ENCODE measurements at regions not wholly inside any gene's neighbourhood (a gene's known extent, or its start where the extent isn't known, plus 50 kb on each side); places are given as distances from the start of the nearest gene placed in this dataset.

DNA sequence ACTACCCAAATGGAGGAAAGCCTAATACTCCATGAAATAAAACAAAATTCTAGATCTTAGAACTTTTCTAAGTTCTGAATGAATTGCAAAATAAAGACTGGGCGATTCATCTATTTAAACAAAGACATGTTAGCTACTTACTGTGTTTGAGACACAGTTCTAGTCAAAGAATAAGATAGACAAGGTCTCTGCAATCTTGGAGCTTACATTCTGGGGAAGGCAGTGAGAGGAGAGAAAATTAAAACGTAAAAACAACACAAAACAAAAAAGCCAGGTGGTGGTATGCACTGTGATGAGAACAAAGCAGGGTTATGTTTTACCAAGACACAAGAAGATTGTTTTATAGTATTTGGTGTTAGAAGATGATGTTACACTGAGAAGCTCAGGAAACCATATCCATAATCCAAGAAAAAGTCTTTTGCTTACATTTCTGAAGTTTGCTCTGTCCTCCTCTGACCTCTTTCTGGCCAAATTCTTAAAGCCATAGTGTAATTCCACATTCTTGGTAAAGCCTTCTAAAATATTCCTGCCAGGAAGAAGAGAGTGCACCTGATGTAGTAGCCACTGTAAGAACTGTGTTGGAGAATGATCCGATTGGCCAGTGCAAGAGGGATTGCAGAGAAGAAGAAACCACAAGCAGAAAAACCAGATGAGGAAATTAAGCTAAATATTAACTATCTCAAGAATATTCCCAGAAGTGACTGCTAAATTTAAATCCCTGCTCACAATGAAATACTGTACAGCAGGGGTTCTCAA lies 218.4 kb downstream of the PCSK1 start:
- DNase-seq (ENCODE audit: low read depth in 1 of 2, low spot score in 1 of 2): no peak
- no peaks in the 10 kb centered on the region for H3K27me3 ChIP-seq (ENCODE audit: insufficient read depth, poor library complexity, severe bottlenecking)
- no peak overlapping the region for H3K4me3 ChIP-seq (replicated peaks; ENCODE audit: insufficient read depth, low read length)
- H3K27ac ChIP-seq (replicated peaks): no peak overlapping the region
- TF ChIP-seq, protein P1, sequence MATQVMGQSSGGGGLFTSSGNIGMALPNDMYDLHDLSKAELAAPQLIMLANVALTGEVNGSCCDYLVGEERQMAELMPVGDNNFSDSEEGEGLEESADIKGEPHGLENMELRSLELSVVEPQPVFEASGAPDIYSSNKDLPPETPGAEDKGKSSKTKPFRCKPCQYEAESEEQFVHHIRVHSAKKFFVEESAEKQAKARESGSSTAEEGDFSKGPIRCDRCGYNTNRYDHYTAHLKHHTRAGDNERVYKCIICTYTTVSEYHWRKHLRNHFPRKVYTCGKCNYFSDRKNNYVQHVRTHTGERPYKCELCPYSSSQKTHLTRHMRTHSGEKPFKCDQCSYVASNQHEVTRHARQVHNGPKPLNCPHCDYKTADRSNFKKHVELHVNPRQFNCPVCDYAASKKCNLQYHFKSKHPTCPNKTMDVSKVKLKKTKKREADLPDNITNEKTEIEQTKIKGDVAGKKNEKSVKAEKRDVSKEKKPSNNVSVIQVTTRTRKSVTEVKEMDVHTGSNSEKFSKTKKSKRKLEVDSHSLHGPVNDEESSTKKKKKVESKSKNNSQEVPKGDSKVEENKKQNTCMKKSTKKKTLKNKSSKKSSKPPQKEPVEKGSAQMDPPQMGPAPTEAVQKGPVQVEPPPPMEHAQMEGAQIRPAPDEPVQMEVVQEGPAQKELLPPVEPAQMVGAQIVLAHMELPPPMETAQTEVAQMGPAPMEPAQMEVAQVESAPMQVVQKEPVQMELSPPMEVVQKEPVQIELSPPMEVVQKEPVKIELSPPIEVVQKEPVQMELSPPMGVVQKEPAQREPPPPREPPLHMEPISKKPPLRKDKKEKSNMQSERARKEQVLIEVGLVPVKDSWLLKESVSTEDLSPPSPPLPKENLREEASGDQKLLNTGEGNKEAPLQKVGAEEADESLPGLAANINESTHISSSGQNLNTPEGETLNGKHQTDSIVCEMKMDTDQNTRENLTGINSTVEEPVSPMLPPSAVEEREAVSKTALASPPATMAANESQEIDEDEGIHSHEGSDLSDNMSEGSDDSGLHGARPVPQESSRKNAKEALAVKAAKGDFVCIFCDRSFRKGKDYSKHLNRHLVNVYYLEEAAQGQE (IDR thresholded peaks at IDR 0.05; ENCODE audit: insufficient replicate concordance, low read depth): no peak
- TF ChIP-seq, protein P2, sequence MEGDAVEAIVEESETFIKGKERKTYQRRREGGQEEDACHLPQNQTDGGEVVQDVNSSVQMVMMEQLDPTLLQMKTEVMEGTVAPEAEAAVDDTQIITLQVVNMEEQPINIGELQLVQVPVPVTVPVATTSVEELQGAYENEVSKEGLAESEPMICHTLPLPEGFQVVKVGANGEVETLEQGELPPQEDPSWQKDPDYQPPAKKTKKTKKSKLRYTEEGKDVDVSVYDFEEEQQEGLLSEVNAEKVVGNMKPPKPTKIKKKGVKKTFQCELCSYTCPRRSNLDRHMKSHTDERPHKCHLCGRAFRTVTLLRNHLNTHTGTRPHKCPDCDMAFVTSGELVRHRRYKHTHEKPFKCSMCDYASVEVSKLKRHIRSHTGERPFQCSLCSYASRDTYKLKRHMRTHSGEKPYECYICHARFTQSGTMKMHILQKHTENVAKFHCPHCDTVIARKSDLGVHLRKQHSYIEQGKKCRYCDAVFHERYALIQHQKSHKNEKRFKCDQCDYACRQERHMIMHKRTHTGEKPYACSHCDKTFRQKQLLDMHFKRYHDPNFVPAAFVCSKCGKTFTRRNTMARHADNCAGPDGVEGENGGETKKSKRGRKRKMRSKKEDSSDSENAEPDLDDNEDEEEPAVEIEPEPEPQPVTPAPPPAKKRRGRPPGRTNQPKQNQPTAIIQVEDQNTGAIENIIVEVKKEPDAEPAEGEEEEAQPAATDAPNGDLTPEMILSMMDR (IDR thresholded peaks at IDR 0.05; ENCODE audit: insufficient read depth, low read length): no peak
- no peak for TF ChIP-seq GABPA (IDR thresholded peaks at IDR 0.05; ENCODE audit: low read depth)
- TF ChIP-seq SPI1 (IDR thresholded peaks at IDR 0.05; ENCODE audit: borderline replicate concordance, low read depth): no peak

DNA sequence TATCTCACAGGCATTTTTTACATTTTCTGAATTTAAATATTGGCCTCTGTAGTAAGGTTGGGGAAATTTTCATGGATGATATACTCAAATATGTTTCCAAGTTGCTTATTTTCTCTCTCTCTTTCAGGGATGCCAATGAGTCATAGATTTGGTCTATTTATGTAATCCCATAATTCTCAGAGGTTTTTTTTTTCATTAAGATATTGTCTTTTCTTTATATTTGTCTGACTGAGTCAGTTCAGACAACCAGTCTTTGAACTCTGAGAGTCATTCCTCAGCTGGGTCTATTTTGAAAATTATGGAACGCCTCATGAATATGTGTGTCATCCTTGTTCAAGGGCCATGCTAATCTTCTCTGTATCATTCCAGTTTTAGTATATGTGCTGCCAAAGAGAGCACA lies 223.2 kb downstream of the PCSK1 start:
- no peak for DNase-seq (ENCODE audit: low read depth in 1 of 2, low spot score in 1 of 2)
- H3K4me3 ChIP-seq (replicated peaks; ENCODE audit: insufficient read depth, low read length): no peak overlapping the region
- no peaks in the 10 kb centered on the region for H3K27me3 ChIP-seq (ENCODE audit: insufficient read depth, poor library complexity, severe bottlenecking)
- H3K27ac ChIP-seq (replicated peaks): no peak overlapping the region
- TF ChIP-seq SPI1 (IDR thresholded peaks at IDR 0.05; ENCODE audit: borderline replicate concordance, low read depth) (no peak), POLR2AphosphoS5 (IDR thresholded peaks at IDR 0.05; ENCODE audit: low read depth) (no peak), GABPA (IDR thresholded peaks at IDR 0.05; ENCODE audit: low read depth) (no peak)
- TF ChIP-seq, protein P2 (IDR thresholded peaks at IDR 0.05; ENCODE audit: insufficient read depth, low read length): no peak
- TF ChIP-seq, protein P1 (IDR thresholded peaks at IDR 0.05; ENCODE audit: insufficient replicate concordance, low read depth): no peak

DNA sequence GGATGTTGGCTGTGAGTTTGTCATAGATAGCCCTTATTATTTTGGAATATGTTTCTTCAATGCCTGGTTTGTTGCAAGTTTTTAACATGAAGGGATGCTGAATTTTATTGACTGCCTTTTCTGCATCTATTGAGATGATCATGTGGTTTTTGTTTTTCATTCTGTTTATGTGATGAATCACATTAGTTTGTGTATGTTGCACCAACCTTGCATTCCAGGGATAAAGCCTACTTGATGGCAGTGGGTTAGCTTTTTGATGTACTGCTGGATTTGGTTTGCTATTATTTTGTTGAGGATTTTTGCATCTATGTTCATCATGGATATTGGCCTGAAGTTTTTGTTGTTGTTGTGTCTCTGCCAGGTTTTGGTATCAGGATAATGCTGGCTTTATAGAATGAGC lies 225.6 kb downstream of the PCSK1 start:
- H3K27ac ChIP-seq (replicated peaks): no peak overlapping the region
- TF ChIP-seq GABPA (IDR thresholded peaks at IDR 0.05; ENCODE audit: low read depth): no peak
- TF ChIP-seq, protein P2 (IDR thresholded peaks at IDR 0.05; ENCODE audit: insufficient read depth, low read length): no peak
- no peak for TF ChIP-seq SPI1 (IDR thresholded peaks at IDR 0.05; ENCODE audit: borderline replicate concordance, low read depth)
- no peak for TF ChIP-seq POLR2AphosphoS5 (IDR thresholded peaks at IDR 0.05; ENCODE audit: low read depth)
- TF ChIP-seq, protein P1 (IDR thresholded peaks at IDR 0.05; ENCODE audit: insufficient replicate concordance, low read depth): no peak
- no peak overlapping the region for H3K4me3 ChIP-seq (replicated peaks; ENCODE audit: insufficient read depth, low read length)
- no peak for DNase-seq (ENCODE audit: low read depth in 1 of 2, low spot score in 1 of 2)
- H3K27me3 ChIP-seq (ENCODE audit: insufficient read depth, poor library complexity, severe bottlenecking): no peaks in the 10 kb centered on the region
